Left forelimb (tissue), 1 donor: ENCODE measurements at regions not wholly inside any gene's neighbourhood (a gene's known extent, or its start where the extent isn't known, plus 50 kb on each side); places are given as distances from the start of the nearest gene placed in this dataset.

Source experiments
- DNase-seq: peaks from one replicate; pipeline ENCODE4 v3.0.0-alpha.2; 2018; ENCODE audit warnings: low spot score

DNA sequence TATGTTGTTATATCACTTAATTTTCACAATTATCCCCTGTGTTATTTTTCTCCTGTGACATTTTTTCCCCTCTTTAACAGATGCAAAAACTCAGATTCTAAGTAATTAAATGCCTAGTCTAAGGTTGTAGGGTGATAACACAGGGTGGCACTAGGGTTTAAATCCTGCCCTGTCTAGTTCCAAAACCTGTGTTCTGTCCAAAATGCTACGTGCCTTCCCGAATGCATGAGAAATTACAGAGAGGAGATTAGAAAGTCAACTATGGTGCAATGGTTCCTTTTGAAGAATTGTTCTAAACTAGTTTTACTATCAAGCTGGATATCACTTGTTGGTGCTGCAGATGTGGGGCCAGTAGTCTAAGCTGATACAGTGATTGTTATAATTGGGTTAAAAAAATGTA is 108.0 kb downstream of the DIPK2A start:
- DNase-seq: no peak

DNA sequence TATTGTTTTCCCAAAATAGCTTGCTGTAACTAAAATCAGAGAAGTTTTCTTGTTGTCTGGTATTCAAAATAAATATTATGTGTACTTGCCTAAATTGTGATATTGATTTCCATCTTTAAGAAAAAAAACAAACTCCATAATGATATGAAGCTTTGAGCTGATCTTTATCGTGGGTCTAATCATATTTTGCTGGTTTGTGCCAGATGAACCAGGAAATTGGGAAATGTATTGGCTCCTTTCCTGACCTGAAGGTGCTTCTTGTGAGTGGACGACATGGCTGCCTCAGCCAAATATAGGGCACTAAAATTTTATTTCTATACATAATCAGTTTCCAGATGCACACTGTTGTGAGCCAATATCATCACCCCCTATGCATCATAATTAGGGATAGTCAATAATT is 113.3 kb downstream of the DIPK2A start:
- DNase-seq: no peak

DNA sequence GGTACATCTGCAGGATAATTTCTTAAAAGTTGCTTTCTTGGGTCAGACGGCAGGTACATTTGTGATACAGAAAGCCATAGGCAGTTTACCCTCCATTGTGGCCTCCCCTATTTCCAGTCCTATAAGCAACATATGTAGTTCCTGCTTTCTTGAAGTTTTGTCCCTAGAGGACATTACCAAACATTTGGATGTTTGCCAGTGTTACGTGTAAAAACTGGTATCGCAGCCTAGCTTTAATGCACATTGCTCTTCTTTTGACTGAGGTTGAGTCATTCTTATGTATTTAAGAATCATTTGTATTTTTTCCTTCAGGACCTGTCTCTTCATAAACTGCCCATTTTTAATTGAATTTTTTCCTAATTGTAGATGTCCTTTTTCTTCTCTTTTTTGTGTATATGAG is 114.3 kb downstream of the DIPK2A start:
- DNase-seq: no peak

DNA sequence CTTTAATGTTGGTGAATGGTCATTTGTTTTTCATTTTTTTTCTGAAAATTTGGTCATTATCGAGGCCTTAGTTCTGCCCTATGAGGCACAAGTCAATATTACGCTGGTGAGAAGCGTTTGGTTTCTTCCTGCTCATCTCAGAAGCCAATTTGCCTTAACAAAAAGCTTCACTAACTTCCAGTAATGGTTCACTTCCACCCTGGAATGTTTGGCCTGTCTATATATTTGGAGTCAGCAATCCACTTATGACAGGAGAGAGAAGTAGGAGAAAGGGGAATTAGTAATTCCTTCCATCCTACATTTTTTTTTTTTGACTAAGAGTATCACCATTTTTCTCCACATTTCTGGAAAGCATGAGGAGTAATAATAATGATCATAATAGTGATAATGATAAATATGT is 124.4 kb downstream of the DIPK2A start:
- no peak for DNase-seq

DNA sequence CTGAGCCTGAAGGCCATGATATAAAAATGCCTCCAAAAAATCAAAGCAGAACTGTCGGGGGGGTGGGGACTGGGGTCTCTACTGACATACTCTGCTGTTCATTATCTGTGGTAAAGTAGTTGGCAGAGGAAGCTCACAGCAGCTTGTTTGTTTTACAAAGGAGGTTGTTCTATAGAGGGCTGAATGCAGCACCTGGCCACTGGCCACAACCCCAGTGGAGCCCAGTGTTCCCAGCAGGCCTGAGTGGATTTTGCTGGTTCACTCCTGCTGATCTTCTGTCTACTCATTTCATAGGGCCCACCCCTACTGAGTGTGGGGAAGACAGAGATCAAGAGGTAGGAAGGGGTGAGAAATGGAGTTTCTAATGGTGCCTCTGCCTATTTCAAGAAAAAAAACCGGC is 125.5 kb downstream of the DIPK2A start:
- DNase-seq: no peak

DNA sequence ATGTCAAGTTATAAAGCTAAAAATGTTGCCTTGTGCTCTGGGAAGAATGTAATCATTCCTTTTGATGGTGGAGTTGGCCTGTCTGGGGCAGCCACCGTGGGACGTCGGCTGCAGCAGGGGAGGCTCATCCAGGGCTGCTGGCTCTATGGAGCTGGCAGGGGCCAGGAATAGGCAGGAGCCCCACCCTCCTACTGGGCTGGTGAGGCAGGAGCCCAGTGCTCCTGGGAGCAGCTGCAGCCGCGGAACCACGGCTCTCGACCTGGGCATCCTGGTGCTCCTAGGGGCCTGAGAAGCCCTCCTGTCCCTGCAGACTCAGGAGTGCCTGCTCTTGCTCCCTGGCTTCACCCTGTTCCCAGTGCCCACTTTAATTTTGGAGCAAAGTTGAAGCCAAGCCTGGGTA is 127.1 kb downstream of the DIPK2A start:
- DNase-seq: no peak

DNA sequence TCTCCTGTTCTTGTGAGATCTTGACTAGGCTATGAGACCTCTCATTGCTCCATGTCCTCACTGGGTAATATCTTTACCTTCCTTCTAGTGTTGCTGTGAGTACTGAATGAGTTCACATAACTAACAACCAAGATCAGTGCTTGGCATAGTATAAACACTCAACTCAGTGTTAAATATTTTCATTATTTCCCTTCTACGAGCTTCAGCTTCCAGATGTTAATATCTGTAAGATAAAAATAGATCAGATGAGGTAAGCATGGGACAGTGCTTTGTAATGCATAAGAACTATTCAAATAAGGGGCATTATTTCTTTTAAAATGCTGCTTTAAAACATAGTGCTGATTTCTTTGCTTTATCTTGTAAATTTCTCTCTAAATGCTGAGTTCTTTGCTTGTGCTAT is 130.8 kb downstream of the DIPK2A start:
- DNase-seq: no peak

DNA sequence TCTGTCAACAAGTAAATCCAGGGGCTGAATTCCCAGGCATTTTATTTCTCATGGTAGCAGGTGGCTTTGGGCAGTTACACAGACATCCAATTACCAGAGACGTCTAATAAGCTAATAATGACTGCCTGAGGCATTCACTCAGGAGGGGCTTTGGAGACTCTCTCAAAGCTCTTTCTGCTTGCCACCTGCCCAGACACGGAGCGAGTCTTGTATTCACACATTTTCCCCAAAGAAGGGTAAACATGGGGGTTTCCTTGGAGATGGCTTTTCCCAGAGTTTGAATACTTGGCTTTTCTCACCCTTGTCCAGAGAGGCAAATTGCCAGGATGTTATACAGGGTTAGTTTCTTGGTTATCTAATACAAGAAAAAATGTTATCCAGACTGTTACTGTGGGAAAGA is 132.6 kb downstream of the DIPK2A start:
- DNase-seq: no peak

DNA sequence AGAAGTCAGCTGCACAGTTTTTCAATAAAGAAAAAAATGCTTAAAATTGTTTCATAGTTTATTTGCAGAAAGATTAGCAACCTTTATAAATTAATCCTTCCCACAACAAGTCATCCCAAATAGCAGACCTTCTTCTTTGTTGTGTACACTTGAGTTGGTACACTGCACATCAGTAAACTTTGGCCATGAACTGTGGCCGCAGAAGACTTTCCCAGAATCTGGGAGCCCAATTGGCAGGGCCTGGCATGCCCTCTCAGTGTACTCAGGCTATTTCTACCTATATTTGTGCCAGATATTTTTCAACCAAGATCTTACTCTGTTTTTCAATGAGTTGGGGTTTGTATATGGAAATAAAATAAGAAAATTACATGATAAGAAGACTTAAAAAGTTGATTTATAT is 133.1 kb downstream of the DIPK2A start:
- no peak for DNase-seq

DNA sequence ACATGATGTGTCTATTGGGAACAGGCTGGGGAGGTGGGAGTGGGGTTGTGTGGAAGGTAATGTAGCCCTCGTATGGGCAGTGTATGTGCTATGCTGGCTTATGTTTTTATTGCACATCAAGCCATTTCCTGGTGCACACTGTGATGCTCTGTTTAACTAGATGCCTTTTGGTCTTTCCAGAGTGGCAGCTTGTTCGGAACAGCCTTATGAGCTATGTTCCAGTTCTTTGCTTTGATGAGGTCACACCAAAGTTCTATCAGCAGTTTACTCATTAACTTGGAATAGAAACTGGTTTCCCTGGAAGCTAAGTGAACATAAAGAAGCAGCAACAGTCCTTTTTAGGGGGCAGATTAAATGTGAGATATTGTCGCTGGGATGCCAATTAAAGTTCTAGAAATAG is 133.9 kb downstream of the DIPK2A start:
- no peak for DNase-seq

DNA sequence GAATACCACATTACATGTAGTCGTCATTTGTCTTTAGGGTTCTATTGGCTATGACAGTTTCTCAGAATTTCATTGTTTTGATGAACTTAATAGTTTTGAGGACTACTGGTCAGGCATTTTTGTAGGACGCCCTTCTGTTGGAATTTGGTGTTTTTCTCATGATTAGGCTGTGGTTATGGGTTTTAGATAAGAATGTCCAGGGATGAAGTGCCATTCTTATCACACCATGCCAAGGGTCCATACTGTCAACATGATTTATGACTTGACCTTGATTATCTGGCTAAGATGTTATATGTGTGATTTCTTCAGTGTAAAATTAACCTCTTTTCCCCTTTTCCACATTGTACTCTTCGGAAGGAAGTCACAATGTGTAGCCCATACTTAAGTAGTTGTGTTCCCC is 135.3 kb downstream of the DIPK2A start:
- DNase-seq: no peak

DNA sequence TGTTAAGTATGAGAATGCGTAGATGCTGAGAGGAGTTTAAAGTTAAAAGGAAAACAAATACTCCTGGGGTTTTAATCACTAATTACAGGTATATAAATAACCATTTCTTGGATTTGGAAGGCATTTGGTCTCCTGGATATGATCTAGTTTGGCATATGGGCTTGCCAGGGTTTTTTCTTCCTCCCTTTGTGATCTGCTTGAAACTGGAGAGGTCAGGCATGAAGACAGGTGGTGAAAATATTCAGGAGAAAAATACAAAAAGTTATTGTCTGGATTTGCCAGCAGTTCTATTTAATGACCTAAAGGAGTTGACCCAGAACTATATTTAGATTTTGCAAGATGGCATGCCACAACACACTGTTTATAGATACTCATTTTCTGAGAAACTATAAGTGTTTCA is 136.3 kb downstream of the DIPK2A start:
- no peak for DNase-seq

DNA sequence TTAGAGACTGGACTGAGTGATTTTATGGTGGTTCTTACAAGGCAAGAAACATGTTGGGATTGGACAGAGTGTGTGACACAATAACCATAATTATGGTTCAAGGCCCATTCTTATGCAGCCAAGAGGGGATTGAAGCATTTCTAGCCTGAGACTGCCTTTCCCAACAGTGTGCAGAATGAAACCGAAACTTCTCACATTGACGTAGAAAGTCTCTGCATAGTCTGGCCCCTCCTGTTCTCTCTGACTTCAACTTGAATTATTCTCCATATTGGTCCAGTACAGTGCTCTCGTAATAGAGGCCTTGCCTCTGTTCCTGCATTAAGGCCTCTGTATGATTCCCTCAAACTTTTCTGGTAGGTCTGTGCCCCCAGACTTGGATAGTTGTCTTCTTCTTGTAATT is 138.3 kb downstream of the DIPK2A start:
- no peak for DNase-seq

DNA sequence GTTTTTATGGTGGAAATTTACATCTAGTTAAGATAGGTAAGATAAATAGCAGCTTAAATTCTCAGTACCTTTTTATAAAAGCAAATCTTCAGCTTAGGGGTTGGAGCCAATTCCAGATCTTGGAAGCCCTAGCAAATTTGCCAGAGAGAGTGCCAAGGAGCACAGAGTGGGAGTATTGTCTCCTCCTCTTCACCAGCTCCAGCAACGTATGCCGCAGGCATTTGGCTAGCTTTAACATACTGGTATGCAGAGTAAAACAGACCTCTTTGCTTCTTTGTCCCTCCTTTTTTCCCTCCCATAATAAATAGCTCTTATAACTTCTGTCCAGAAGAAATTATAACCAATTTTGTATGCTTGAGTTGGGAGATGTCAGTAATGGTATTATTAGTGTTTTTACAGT is 140.4 kb downstream of the DIPK2A start:
- no peak for DNase-seq

DNA sequence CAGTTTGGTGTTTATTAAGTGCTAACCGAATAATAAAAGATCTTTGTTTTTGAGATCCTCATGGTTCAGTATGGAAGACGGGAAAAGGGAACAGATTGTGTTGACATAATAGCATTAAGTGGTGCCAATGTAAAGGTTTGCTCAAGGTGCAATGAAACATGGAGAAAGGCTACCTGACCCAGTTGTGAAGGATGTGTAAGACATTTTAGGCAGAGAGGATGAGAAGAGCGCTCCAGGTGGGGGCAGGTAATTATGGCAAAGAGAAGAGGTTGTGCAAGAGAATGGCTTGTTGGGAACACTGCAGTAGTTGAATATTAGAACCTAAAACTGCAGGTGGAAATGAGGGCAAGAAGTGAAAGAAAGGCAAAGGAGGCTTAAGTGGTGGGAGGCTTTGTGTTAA is 140.8 kb downstream of the DIPK2A start:
- no peak for DNase-seq

DNA sequence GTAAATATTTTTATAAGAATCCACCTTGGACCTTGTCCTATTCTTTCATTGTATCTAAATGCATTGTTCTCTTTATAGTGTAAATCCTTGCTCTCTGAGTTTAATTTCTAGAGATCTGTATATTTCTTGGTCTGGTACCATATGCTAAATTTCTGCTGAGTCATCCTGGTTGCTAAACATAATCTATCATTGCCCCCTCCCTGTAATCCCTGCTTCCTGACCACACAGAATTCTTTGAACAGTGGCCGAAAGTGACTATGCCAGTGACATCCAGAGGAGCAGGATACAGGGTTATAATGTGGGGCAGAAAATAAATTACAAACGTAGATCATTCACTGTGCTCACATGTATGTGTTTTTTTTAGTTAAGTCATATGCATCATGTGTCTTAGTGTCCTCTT is 143.1 kb downstream of the DIPK2A start:
- no peak for DNase-seq

DNA sequence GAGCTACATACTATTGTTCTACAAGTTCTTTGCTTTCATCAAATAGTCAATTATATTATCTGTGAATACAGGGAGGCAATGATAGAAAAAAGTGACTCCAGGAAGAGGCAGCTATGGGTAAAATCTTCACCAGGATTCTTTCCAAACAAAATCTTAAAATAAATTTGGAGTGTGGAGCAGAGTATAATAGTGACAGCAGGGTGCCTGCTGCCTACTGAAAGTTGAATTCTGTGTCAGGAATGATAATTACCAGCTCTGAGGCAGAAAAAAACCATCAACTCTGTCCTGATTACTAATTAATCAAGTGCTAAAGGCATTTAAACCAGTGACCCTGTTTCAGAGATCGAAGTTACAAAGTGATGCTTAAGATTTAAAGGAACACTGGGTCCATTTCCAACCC is 148.0 kb downstream of the DIPK2A start:
- DNase-seq: no peak

DNA sequence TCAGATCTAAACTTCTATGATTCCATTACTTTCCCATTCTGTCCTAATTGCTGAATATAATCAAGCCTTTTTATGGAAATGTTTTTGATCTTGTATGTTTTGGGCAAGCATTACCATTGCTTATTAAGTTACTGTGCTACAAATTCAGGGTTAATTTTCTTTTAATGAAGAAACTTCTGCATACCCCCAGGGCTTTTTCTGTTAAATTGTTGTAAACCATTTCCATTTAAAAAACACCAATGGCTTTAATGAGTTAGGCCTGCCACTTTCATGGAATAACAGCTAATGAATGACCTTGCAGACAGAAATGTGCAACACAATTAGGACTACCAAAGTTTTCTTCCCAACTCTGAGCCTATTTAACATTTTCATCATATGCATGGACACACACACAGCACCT is 150.0 kb downstream of the DIPK2A start:
- DNase-seq: no peak

DNA sequence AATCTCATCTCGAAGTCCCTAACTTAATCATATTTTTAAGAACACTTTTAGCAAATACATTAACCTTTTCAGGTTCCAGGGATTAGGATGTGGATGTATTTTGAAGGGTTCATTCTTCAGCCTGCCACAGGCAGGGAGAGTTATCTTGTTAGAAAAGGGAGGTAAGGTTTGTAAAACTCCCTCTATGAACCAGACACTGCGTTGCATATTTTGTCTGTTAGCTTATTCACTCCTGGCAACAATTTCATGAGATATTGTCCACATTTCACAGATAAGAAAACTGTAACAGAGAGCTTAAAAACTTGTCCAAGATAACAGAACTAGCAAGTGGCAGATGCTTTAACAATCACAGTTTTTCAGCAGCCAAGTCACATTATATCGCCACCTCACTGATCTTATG is 155.4 kb downstream of the DIPK2A start:
- DNase-seq: no peak

DNA sequence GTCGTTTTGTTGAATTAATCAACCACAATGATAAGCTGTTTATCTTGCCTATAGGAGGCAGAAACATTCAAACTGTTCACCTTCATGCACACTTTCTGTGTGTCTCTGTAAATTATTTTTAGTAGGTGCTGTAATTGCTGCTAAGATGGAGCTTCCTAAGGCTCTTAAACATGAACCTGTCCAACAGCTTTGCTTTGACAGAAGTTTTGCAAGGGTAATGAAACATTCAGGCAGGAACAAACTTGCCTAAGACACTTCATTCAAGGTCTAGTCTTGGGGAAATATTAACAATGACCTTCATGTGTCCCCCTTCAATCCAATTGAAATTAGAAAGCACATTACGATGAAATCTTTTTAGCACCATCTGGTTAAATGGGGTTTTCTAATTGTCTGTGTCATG is 156.1 kb downstream of the DIPK2A start:
- no peak for DNase-seq

DNA sequence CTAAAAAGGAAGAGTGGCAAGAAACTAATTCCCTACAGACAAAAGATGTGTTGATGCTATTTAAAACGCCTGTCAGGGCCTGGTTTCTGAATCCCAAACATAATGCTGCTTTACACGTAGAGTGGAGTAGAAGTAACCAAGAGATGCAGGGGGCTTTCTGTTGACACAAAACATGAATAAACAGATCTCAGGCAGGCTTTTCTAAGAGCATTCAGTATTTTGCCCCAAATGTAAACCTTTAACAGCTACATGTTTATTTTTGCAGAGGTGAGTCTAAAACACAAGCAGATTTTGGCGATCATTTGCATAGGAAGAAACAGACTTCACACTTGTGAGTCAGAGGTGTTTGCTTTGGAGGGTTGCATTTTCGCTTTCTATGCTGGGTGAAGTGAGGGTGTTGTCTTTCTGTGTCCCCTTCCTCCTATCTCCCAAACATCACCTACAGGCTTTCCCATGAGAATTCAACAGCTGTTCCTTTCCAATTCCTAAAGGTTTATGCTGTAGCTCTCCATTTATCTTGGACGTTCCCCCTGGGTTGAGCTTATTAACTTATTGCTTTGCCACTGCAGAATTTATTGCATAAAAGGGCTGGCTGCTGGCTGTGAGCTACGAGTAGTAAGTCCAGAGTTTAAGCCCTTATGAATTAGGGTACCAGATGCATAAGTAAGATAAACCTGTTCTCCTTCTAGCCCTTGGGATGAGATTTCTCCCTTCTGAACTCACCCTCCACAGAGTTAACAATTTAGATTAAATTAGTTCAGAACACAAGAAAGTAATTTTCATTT is 156.7 kb downstream of the DIPK2A start:
- no peak for DNase-seq

DNA sequence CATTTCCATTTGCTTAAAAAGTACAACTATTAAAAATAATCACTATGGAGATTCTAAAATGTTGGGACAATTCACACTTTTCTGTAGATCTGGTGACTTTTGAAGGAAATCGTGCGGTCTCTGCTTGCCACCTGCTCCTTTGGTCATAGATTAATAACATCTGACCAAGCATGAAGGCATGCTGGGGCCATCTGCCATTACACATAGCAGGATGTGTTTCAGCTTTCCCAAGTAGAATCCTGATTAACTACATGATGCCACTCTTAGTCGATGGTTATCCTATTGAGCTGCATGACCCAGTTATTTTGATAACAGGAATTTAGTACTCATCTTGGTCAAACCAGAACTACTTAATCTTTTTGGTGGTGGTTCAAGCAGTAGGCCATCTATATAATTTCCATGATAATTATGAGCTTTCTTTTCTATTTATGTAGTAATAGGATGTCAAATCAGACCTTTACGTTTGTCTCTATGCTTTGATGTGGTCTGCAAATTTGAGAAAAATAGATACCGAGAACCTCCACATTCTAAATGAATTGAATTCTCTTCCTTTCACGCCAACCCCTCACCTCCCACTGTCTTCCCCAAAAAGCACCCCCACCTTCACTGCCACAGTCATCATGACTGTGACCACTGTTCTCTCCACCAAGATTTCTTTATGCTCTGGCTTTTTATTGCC is 158.1 kb downstream of the DIPK2A start:
- no peak for DNase-seq

DNA sequence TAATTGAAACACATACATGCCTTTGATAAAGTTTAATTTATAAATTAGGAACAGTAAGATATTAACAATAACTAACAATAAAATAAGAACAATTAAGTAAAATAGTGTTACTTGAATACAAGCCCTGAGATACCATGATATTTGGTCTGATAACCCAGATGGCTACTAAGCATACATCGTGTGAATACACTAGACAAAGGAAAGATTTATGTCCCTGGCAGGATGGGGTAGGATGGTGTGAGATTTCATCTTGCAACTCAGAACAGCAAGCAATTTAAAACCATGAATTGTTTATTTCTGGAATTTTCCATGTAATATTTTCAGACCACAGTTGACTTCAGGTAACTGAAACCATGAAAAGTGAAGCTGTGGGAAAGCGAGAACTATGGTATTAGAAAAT is 169.5 kb downstream of the DIPK2A start:
- DNase-seq: no peak

DNA sequence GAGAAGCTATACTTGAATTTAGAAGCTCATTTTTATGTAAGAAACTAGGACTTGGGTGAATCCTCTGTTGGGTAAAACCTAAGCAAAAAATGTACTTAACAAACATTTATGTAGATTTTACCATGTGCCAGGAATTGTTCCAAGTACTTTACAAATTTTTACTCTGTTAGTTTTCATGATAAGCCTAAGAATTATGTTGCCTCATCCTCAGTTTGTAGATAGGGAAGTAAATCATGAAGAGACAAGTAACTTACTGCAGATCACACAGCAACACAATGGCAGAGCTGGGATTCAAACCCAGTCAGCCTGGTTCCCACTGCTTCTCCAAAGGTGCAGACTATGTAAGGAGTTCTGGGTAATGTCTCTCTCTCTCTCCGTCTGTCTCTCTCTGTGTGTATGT is 169.9 kb downstream of the DIPK2A start:
- no peak for DNase-seq
